ENCODE measurements at regions not wholly inside any gene's neighbourhood (a gene's known extent, or its start where the extent isn't known, plus 50 kb on each side); places are given as distances from the start of the nearest gene placed in this dataset.

DNA sequence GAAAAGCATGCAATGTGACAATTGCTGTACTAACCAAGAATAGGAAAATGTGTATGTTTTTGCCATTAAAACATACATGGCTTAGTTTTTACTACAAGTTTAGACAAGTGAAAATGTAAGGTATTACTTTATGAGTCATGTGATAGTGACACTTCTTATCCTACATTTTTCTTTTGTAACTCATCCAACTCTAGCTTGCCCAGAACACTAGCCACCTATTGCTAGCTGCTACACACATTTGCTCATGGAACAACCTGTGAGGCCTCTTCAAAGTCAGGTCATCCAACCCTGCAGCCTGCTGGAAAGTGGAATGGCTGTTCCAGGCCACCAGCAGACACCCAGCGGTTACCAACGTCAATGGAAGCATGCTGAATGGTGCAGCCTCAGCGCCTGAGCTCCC, 1043.9 kb downstream of the TMEM182 start:
- peak overlapping the region; percentile 75 for H3K27ac ChIP-seq
- POLR2A ChIA-PET (ENCODE audit: low non-redundant PET): no interaction called here
- TF ChIP-seq CTCF (conservative IDR thresholded peaks at IDR 0.05; ENCODE audit: low read depth): no peak
- CTCF ChIA-PET: no interaction called here
- peak; percentile 48 for DNase-seq (ENCODE audit: low spot score)

DNA sequence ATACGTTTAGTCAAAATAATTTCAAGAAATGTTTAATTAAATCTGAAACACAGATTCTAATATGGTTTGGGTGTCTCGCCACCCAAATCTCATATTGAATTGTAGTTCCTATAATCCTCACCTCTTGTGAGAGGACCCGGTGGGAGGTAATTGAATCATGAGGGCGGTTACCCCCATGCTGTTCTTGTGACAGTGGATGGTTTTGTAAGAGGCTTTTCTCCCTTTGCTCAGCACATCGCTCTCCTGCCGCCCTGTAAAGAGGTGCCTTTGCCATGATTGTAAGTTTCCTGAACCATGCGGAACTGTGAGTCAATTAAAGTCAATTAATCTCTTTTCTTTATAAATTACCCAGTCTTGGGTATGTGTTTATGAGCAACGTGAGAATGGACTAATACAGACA, 1045.1 kb upstream of the POU3F3 start:
- ChIA-PET POLR2A (ENCODE audit: low non-redundant PET) (no interaction called here), CTCF (no interaction called here)
- H3K27ac ChIP-seq: no peak overlapping the region
- TF ChIP-seq CTCF (conservative IDR thresholded peaks at IDR 0.05; ENCODE audit: low read depth): no peak
- no peak for DNase-seq (ENCODE audit: low spot score)

- no peak for DNase-seq (ENCODE audit: low spot score)
- no peak for TF ChIP-seq CTCF (conservative IDR thresholded peaks at IDR 0.05; ENCODE audit: low read depth)
- CTCF ChIA-PET: no interaction called here
- POLR2A ChIA-PET (ENCODE audit: low non-redundant PET): no interaction called here
- H3K27ac ChIP-seq: peak overlapping the region; percentile 75; the same call in 1 of the 2 replicates
These were observed 1044.5 kb upstream of the POU3F3 start for GRCh38 chr2:103809415-103809814.

DNA sequence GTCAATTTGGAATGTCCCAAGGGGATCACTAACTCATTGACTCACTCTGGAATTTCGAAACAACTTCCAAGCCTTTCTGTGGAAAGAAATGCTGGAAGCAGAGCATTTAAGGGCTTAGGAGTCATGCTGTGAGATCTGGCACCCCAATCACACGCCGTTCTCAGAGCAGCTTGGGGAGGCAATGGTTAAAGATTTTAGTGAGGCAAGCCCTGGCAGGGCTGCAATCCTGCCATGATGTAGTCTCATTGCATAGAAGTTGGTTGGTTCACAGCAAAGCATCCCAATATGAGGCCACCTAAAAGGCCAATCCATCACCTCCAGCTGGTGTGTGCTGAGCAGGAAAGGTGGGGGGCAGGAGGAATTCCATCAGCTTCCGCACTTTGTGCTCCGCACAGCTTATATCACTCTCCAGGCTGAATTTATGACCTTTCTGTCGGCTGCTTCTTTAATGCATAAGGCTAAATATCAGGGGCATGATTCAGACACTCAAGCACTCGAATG, 1043.9 kb upstream of the POU3F3 start:
- ChIA-PET CTCF (no interaction called here), POLR2A (ENCODE audit: low non-redundant PET) (no interaction called here)
- H3K27ac ChIP-seq: peak overlapping the region; percentile 75
- TF ChIP-seq CTCF (conservative IDR thresholded peaks at IDR 0.05; ENCODE audit: low read depth): no peak
- peak; percentile 7 for DNase-seq (ENCODE audit: low spot score)

- CTCF ChIA-PET: no interaction called here
- no peak for TF ChIP-seq CTCF (conservative IDR thresholded peaks at IDR 0.05; ENCODE audit: low read depth)
- no peak for DNase-seq (ENCODE audit: low spot score)
- peak overlapping the region; percentile 75 for H3K27ac ChIP-seq
- POLR2A ChIA-PET (ENCODE audit: low non-redundant PET): no interaction called here
These were observed 1043.0 kb upstream of the POU3F3 start for GRCh38 chr2:103810875-103811274.

GRCh38 chr2:103814016-103814415, 1039.9 kb upstream of the POU3F3 start:
- CTCF ChIA-PET: no interaction called here
- POLR2A ChIA-PET (ENCODE audit: low non-redundant PET): no interaction called here

More at GRCh38 chr2:103814016-103814415, 1039.9 kb upstream of the POU3F3 start:
- TF ChIP-seq CTCF (conservative IDR thresholded peaks at IDR 0.05; ENCODE audit: low read depth): no peak
- DNase-seq (ENCODE audit: low spot score): no peak
- no peak overlapping the region for H3K27ac ChIP-seq

Data from RWPE1 (cell line).